NCI-H748 treated with DMSO at 0.1 percent for 48 hours (cell line): ENCODE measurements at regions not wholly inside any gene's neighbourhood (a gene's known extent, or its start where the extent isn't known, plus 50 kb on each side); places are given as distances from the start of the nearest gene placed in this dataset.

Experiments
- DNase-seq: peaks from one replicate; lab custom pipeline; 2025; lab: John Stamatoyannopoulos, UW

GRCh38 chr9:515665-516064, 301.0 kb downstream of the DOCK8 start:
- no peak for DNase-seq

- no peak for DNase-seq
Observed at GRCh38 chr9:517993-518392, 303.3 kb downstream of the DOCK8 start.

GRCh38 chr9:518540-518939, 303.9 kb downstream of the DOCK8 start:
- no peak for DNase-seq

- DNase-seq, result no peak
Observed at GRCh38 chr9:519579-519978, 304.9 kb downstream of the DOCK8 start.

- no peak for DNase-seq
Observed at GRCh38 chr9:520302-520701, 305.6 kb downstream of the DOCK8 start.

- DNase-seq, result no peak
Observed at GRCh38 chr9:522190-522589, 307.5 kb downstream of the DOCK8 start.

DNA sequence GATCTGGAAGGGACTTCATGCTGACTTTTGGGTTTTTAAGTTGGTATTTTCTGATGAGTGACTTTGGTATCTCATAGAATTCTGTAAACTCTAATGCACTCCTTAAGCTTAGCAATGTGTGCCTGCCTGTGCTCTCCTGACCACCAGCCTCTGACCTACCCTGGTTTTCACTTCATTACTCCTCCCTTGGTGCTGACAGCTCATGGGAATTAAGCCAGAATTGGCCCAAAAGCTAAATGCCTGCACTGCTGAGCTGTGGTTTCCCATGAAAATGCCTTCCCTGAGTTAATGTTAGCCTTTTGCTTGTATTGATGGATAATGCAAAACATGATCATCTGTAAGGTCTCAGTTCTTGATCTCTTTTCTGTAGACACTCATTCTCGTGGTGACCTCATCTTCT, 308.0 kb downstream of the DOCK8 start:
- no peak for DNase-seq

DNA sequence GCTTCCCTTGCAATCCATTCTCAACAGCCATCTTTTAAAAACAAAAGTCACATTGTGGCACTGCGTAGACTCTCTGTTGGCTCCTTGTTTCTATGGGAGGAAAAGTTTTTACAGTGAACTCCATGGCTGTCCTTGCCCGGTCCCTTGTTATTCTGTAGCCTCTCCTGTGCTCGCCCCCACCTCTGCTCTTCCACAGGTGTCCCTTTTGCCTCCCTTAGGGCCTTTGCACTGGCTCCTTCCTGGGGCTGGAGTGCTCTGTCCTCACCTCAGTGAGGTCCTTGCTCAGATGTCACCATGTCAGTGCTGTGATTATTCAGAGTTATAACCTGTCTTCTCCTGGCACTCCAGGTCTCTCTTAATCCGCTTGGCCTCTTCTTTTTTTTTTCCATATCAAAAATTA, 308.8 kb downstream of the DOCK8 start:
- no peak for DNase-seq

DNA sequence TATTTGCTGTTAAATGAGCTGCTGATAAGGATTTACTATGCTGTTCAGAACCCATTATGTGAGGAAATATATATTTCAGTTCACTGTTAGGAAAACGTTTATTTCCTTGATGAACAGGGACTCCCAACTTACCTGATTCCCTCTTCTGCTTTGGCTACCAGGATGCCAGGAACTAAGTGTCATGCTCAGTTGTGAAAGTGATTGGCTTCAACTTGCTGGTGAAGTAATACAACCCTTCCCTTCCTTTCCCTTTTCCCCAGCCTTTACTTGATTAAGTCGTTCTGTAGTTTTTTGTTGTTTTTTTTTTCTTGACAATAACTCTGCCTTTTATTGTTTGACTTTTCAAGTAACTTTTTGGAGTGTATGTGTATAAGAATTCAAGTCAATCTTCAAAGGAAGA, 309.3 kb downstream of the DOCK8 start:
- DNase-seq, result no peak

DNA sequence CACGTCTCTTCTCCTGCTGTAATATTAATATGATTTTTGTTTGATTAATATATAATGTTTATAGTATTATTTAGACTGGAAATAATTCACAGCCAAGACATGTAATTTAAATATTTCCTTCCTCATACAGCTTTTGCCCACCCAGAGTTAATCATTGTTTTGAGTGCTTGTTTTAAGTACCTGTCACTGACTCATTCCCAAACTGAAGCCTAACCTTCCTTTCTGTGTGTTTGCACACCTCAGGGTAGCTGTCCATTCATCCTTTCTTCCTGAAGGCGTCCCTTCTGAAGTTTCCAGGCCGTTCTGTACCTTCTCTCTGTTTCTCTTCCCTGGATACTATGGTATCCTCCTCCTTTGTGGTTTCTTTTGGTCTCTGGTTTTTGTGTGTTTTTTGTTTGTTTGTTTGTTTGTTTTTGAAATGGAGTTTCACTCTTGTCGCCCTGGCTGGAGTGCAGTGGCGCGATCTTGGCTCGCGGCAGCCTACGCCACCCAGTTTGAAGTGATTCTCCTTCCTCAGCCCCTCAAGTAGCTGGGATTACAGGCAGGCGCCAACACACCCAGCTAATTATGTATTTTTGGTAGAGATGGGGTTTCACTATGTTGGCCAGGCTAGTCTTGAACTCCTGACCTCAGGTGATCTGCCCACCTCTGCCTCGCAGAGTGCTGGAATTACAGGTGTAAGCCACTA, 312.4 kb downstream of the DOCK8 start:
- DNase-seq, result no peak

DNA sequence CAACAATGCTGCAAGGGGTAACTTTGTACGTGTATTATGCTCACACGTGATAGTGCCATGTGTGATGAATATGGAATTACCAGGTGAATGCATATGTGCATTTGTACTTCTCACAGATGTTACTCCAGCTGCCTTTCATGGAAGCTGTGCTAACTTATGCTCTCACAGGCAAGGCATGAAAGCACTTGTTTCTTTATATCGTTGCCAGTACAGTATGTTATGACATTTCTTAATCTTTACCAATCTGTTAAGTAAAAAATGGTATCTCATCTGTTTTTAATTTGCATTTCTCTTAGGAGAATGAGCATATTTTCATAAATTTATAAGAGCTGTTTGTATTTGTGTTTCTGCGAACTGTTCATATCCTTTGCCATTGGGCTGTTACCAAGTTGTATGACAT, 311.8 kb upstream of the DMRT1 start:
- DNase-seq, result no peak

GRCh38 chr9:530681-531080, 310.8 kb upstream of the DMRT1 start:
- no peak for DNase-seq

DNA sequence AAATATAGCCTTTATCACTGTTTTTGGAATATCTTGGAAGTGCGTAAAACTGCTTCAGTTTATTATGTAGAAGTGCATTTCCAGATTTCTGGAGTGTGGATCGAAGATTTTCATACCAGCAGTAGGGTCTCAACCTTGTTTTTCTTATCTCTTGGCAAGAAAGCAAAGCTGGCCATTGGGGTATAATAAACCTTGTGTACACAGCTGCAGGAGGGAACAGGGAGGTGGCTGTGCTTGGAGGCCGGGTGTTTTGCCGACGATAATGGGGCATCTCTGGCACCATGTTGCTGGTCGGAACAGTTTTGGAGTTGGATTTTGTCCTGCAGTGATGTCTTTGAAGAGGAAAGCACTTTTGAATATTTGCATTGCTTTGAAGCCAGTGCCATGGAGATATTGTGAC, 308.8 kb upstream of the DMRT1 start:
- peak; percentile 81 for DNase-seq

- no peak for DNase-seq
Observed at GRCh38 chr9:534886-535285, 306.6 kb upstream of the DMRT1 start.

GRCh38 chr9:535356-535755, 306.1 kb upstream of the DMRT1 start:
- DNase-seq, result no peak

- DNase-seq, result no peak
Observed at GRCh38 chr9:536597-537511, 304.6 kb upstream of the DMRT1 start.

- DNase-seq, result no peak
Observed at GRCh38 chr9:543478-543877, 298.0 kb upstream of the DMRT1 start.

DNA sequence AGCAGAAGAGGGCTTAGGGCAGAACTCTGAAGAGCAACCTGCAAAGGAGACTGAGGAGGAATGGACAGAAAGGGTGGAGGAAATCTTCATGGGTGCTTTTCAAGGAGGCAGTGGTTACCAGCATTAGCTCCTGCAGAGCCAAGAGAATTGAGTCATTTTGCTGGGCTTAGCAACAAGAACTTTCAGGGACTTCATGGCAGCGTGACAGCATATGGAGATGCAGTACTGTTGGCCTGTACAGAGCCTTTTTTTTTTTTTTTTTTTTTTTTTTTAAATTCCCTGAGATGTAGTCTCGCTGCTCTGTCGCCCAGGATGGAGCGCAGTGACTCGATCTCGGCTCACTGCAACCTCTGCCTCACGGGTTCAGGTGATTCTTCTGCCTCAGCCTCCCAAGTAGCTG, 296.0 kb upstream of the DMRT1 start:
- no peak for DNase-seq

DNA sequence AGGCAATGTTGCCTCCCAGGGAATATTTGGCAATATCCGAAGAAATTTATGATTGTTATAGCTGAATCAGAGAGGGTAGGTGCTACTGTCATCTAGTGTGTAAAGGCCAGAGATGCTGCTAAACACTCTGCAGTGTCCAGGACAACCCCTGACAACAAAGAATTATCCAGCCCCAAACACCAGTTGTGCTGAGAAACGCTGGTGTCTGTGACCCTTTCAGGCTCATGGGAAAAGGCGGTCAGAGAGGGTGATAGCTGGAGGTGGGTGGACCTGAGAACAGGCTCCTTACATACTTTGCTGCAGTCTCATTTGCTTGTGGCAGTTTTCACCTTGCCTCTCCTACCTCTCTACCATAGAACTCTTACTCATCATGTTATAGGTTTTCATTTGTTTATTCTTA, 295.3 kb upstream of the DMRT1 start:
- DNase-seq, result no peak

GRCh38 chr9:546797-547223, 294.7 kb upstream of the DMRT1 start:
- DNase-seq, result peak; percentile 18

- DNase-seq, result no peak
Observed at GRCh38 chr9:547314-547713, 294.2 kb upstream of the DMRT1 start.

GRCh38 chr9:549455-549997, 292.0 kb upstream of the DMRT1 start:
- no peak for DNase-seq

DNA sequence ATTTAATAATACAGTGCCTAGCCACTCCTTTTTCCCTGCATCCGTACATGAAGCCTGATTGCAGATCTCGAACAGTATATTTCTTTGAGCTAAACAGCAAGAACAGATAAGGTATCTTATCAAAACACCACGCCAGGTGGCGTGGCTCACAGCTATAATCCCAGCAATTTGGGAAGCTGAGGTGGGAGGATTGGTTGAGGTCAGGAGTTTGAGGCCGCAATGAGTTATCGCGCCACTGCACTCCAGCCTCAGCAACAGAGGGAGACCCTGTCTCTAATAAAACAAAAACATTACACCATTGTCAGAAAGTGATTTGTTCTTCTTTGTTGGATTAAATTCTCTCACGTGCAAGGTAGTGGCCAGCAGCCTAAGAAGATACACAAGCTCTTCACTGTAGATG, 291.2 kb upstream of the DMRT1 start:
- no peak for DNase-seq
